Vagina (tissue), 2 donors: ENCODE measurements at regions not wholly inside any gene's neighbourhood (a gene's known extent, or its start where the extent isn't known, plus 50 kb on each side); places are given as distances from the start of the nearest gene placed in this dataset.

Experiments
- CTCF ChIP-seq, 3 experiments: fragments of 450-650 bp in 2 of 3; fragments of 200-600 bp in 1 of 3; sonication (generic) in 1 of 3; IDR thresholded peaks; one replicate each; pipeline ENCODE4 v1.5.1; 2017 to 2019; ENCODE audit warnings: antibody characterized with exemption in 3 of 3, mild to moderate bottlenecking in 2 of 3, moderate library complexity in 2 of 3
- POLR2A ChIP-seq, 2 donors: fragments of 450-650 bp; IDR thresholded peaks; one replicate each; pipeline ENCODE4 v1.6.1; 2017; ENCODE audit warnings: antibody characterized with exemption in 2 of 2, mild to moderate bottlenecking in 2 of 2, moderate library complexity in 2 of 2

GRCh38 chr2:182506606-182507005 is 79.8 kb upstream of the PDE1A start:
- TF ChIP-seq POLR2A (IDR thresholded peaks at IDR 0.05) (no peak), CTCF (IDR thresholded peaks at IDR 0.05) (no peak)
